Liver (tissue), 3 donors: ENCODE measurements at regions not wholly inside any gene's neighbourhood (a gene's known extent, or its start where the extent isn't known, plus 50 kb on each side); places are given as distances from the start of the nearest gene placed in this dataset.

Experiments used
- CTCF ChIP-seq: fragments of 150-350 bp; IDR thresholded peaks from 2 replicates; pipeline ENCODE4 v1.5.1; 2017; ENCODE audit warnings: improper control_type of control experiment, low read depth, low read length; ENCODE audit not compliant: missing input control
- TAF1 ChIP-seq: conservative IDR thresholded peaks from 2 replicates; pipeline ENCODE4 v1.6.1; 2016; ENCODE audit warnings: antibody characterized with exemption, mild to moderate bottlenecking
- TF ChIP-seq, protein P1 (sequence below): IDR thresholded peaks from 2 replicates; pipeline ENCODE4 v1.6.1; 2016; ENCODE audit warnings: antibody characterized with exemption, mild to moderate bottlenecking
- donor health status: healthy.
- donor health status: healthy.

DNA sequence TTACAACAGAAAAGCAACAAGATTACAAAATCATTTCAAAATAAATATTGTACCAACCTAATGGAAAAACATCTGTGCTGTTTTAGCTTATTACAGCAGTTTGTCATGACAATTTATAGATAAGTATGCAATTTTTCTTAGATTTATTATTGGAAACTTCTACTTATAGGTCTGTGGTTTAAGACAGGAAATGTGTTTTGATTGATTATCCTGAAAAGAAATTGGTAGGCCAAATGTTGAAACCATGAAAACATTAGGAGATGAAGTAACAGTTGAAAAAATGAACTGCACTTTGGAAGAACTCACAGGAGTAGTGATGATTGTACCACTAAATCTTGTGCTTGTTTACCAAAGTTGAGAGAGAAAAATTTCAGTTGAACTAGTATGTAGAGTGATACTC lies 162.2 kb upstream of the GIMD1 start:
- no peak for TF ChIP-seq CTCF
- TF ChIP-seq, protein P1, sequence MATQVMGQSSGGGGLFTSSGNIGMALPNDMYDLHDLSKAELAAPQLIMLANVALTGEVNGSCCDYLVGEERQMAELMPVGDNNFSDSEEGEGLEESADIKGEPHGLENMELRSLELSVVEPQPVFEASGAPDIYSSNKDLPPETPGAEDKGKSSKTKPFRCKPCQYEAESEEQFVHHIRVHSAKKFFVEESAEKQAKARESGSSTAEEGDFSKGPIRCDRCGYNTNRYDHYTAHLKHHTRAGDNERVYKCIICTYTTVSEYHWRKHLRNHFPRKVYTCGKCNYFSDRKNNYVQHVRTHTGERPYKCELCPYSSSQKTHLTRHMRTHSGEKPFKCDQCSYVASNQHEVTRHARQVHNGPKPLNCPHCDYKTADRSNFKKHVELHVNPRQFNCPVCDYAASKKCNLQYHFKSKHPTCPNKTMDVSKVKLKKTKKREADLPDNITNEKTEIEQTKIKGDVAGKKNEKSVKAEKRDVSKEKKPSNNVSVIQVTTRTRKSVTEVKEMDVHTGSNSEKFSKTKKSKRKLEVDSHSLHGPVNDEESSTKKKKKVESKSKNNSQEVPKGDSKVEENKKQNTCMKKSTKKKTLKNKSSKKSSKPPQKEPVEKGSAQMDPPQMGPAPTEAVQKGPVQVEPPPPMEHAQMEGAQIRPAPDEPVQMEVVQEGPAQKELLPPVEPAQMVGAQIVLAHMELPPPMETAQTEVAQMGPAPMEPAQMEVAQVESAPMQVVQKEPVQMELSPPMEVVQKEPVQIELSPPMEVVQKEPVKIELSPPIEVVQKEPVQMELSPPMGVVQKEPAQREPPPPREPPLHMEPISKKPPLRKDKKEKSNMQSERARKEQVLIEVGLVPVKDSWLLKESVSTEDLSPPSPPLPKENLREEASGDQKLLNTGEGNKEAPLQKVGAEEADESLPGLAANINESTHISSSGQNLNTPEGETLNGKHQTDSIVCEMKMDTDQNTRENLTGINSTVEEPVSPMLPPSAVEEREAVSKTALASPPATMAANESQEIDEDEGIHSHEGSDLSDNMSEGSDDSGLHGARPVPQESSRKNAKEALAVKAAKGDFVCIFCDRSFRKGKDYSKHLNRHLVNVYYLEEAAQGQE: no peak
- no peak for TF ChIP-seq TAF1
